Heart left ventricle (tissue), 13 donors: ENCODE measurements at regions not wholly inside any gene's neighbourhood (a gene's known extent, or its start where the extent isn't known, plus 50 kb on each side); places are given as distances from the start of the nearest gene placed in this dataset.

Source experiments
- CTCF ChIP-seq, 12 donors: fragments of 200-600 bp; sonication (generic) in 4 of 12; IDR thresholded peaks; one replicate each; pipeline versions ENCODE4 v1.5.0 to v1.8.0; 2018 to 2022; ENCODE audit warnings: antibody characterized with exemption in 12 of 12, mild to moderate bottlenecking in 5 of 12
- POLR2A ChIP-seq, 2 donors: fragments of 450-650 bp; IDR thresholded peaks; one replicate each; pipeline ENCODE4 v1.6.1; 2017; ENCODE audit warnings: antibody characterized with exemption in 2 of 2, mild to moderate bottlenecking in 2 of 2, moderate library complexity in 2 of 2
- donor health status: ischemic (EF 13 %, LVEDD 7.1; RV severe dilation, severe dysfunction).
- donor health status: DM: no; HTN: yes; CAD: no.
- donor health status: DM: no; HTN: no; CAD: no.
- donor health status: ischemic (EF 25% LVEDD 6.9; RV normal size, moderate dysfunction).
- donor health status: ischemic (EF 25% LVEDD 5.7; RV mildly dilated, moderate dysfunction).
- donor health status: ischemic (EF 35%, LVEDD 5.7; RV mildly dilated, moderate dysfunction).
- donor health status: nonischemic (EF 11% LVEDD 7.7; RV severe dilation, severe dysfunction).
- donor health status: DM: yes; HTN: yes; CAD: no.
- donor health status: PGD.
- donor health status: ischemic (EF 29% LVEDD 5.4; RV normal size, mild dysfunction).
- donor health status: nonischemic (EF 23%, LVEDD 6.1; RV moderate dilation, normal function).

DNA sequence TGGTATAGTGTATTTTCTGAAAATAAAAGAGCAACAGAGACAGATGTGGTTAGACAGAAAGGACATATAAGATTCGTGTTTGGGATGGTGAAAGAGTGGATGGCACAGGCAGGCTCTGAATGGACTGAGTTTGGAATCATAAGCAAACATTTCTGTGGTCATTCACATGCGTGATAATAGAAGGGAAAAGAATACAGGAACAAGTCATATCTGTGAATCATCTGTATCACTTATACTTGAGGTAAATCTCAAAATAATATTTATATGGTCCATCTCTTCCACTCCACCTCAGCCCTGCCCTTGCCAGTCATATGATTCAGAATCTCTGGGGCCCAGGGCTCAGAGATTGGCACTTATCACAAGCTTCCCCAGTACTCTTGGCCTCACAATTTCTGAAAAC, 535.1 kb downstream of the BCKDHB start:
- TF ChIP-seq CTCF (IDR thresholded peaks at IDR 0.05) (no peak), POLR2A (IDR thresholded peaks at IDR 0.05) (no peak)
